Ectodermal cell (in vitro differentiated cells): ENCODE measurements at regions not wholly inside any gene's neighbourhood (a gene's known extent, or its start where the extent isn't known, plus 50 kb on each side); places are given as distances from the start of the nearest gene placed in this dataset.
"Not testable (repeated sequence)": the region's sequence is repeated elsewhere in the genome, so short reads cannot be mapped to it uniquely, and the experiment has no call there.

Experiments used
- H3K27ac ChIP-seq: 2 replicates; pipeline ENCODE4 v1.7.0; 2013; ENCODE audit warnings: mild to moderate bottlenecking, low read depth, low read length; ENCODE audit not compliant: insufficient read depth, poor library complexity, severe bottlenecking
- H3K27me3 ChIP-seq: 2 replicates; pipeline ENCODE4 v1.7.0; 2013; ENCODE audit warnings: mild to moderate bottlenecking, low read length; ENCODE audit not compliant: insufficient read depth, control insufficient read depth, poor library complexity, severe bottlenecking
- H3K36me3 ChIP-seq: one replicate; pipeline ENCODE4 v1.7.0; 2013; ENCODE audit warnings: low read length; ENCODE audit not compliant: control insufficient read depth, insufficient read depth
- H3K4me1 ChIP-seq: one replicate; pipeline ENCODE4 v1.7.0; 2013; ENCODE audit warnings: low read length; ENCODE audit not compliant: control insufficient read depth, insufficient read depth
- H3K4me3 ChIP-seq: 2 replicates; pipeline ENCODE4 v1.7.0; 2013; ENCODE audit warnings: low read depth, low read length, control low read depth; ENCODE audit not compliant: insufficient read depth
- H3K9me3 ChIP-seq: 2 replicates; pipeline ENCODE4 v1.7.0; 2013; ENCODE audit warnings: mild to moderate bottlenecking, low read length, moderate library complexity; ENCODE audit not compliant: control insufficient read depth
- WGBS, 2 experiments: methylation state at CpG; one replicate each; pipeline ENCODE4 v1.1.7; 2013; ENCODE audit warnings: missing lambda C conversion rate in 2 of 2; 5-methylcytosine and 5-hydroxymethylcytosine counted together

- H3K36me3 ChIP-seq = no peaks in the 10 kb centered on the region
- H3K4me1 ChIP-seq = no peaks in the 10 kb centered on the region
- H3K27me3 ChIP-seq = no peaks in the 10 kb centered on the region
- no peak overlapping the region for H3K4me3 ChIP-seq
- no peaks in the 10 kb centered on the region for H3K9me3 ChIP-seq
- no peak overlapping the region for H3K27ac ChIP-seq
These were observed 122.5 kb upstream of the NCAM2 start for GRCh38 chr21:20875742-20876141.

- no peaks in the 10 kb centered on the region for H3K36me3 ChIP-seq
- 86% methylated on average over 2 of the region's 2 CpGs; no CpG with 5 or more reads in 1 of the 2 experiments for WGBS, 2 experiments
These were observed 120.2 kb upstream of the NCAM2 start for GRCh38 chr21:20877976-20878375.

GRCh38 chr21:20882462-20883407 is 115.5 kb upstream of the NCAM2 start:
- no peaks in the 10 kb centered on the region for H3K36me3 ChIP-seq
- H3K27me3 ChIP-seq = no peaks in the 10 kb centered on the region
- no peaks in the 10 kb centered on the region for H3K4me1 ChIP-seq
- H3K4me3 ChIP-seq = no peak overlapping the region
- no peaks in the 10 kb centered on the region for H3K9me3 ChIP-seq
- H3K27ac ChIP-seq = no peak overlapping the region
- 55 to 56% methylated on average over 8 to 9 of the region's 9 CpGs for WGBS, 2 experiments

More at GRCh38 chr21:20877976-20878375, 120.2 kb upstream of the NCAM2 start:
- Histone ChIP-seq H3K9me3 (no peaks in the 10 kb centered on the region), H3K27ac (no peak overlapping the region), H3K4me1 (no peaks in the 10 kb centered on the region), H3K4me3 (no peak overlapping the region), H3K27me3 (no peaks in the 10 kb centered on the region)

GRCh38 chr21:20883408-20883800 is 114.8 kb upstream of the NCAM2 start:
- Histone ChIP-seq H3K9me3 (no peaks in the 10 kb centered on the region), H3K4me1 (no peaks in the 10 kb centered on the region), H3K27ac (no peak overlapping the region), H3K27me3 (no peaks in the 10 kb centered on the region), H3K36me3 (no peaks in the 10 kb centered on the region), H3K4me3 (no peak overlapping the region)
- WGBS, 2 experiments = 93 to 94% methylated on average over 3 to 4 of the region's 4 CpGs

- Histone ChIP-seq H3K27ac (no peak overlapping the region), H3K27me3 (no peaks in the 10 kb centered on the region), H3K4me3 (no peak overlapping the region), H3K9me3 (no peaks in the 10 kb centered on the region), H3K4me1 (no peaks in the 10 kb centered on the region), H3K36me3 (no peaks in the 10 kb centered on the region)
- 87 to 100% methylated on average over 1 of the region's 2 CpGs for WGBS, 2 experiments
These were observed 95.7 kb upstream of the NCAM2 start for GRCh38 chr21:20902511-20902910.

GRCh38 chr21:20902998-20903397 is 95.2 kb upstream of the NCAM2 start:
- Histone ChIP-seq H3K36me3 (no peaks in the 10 kb centered on the region), H3K27me3 (no peaks in the 10 kb centered on the region), H3K4me3 (no peak overlapping the region), H3K27ac (no peak overlapping the region), H3K9me3 (no peaks in the 10 kb centered on the region), H3K4me1 (no peaks in the 10 kb centered on the region)

GRCh38 chr21:20927555-20927954 is 70.7 kb upstream of the NCAM2 start:
- not testable (repeated sequence) for H3K4me1 ChIP-seq, H3K9me3 ChIP-seq, H3K27me3 ChIP-seq, H3K36me3 ChIP-seq, H3K27ac ChIP-seq, H3K4me3 ChIP-seq
- WGBS, 2 experiments = 89% methylated on average over 13 of the region's 13 CpGs

- Histone ChIP-seq H3K27ac (no peak overlapping the region), H3K4me1 (no peaks in the 10 kb centered on the region), H3K36me3 (no peaks in the 10 kb centered on the region), H3K9me3 (no peaks in the 10 kb centered on the region), H3K4me3 (no peak overlapping the region), H3K27me3 (no peaks in the 10 kb centered on the region)
- no CpG with 5 or more reads among the region's 1 CpG for WGBS, 2 experiments
These were observed 55.7 kb upstream of the NCAM2 start for GRCh38 chr21:20942523-20942922.

- Histone ChIP-seq H3K4me3 (no peak overlapping the region), H3K4me1 (no peaks in the 10 kb centered on the region), H3K27me3 (no peaks in the 10 kb centered on the region), H3K27ac (no peak overlapping the region), H3K36me3 (no peaks in the 10 kb centered on the region), H3K9me3 (no peaks in the 10 kb centered on the region)
- WGBS, 2 experiments = 91 to 96% methylated on average over 5 of the region's 5 CpGs
These were observed 54.6 kb upstream of the NCAM2 start for GRCh38 chr21:20943561-20943997.

- H3K27ac ChIP-seq = no peak overlapping the region
- no peaks in the 10 kb centered on the region for H3K27me3 ChIP-seq
- no peaks in the 10 kb centered on the region for H3K36me3 ChIP-seq
- no peak overlapping the region for H3K4me3 ChIP-seq
- no peaks in the 10 kb centered on the region for H3K9me3 ChIP-seq
- no peaks in the 10 kb centered on the region for H3K4me1 ChIP-seq
These were observed 54.1 kb upstream of the NCAM2 start for GRCh38 chr21:20944139-20944538.
